NCI-H2029 (cell line): ENCODE measurements at regions not wholly inside any gene's neighbourhood (a gene's known extent, or its start where the extent isn't known, plus 50 kb on each side); places are given as distances from the start of the nearest gene placed in this dataset.
"Not testable (repeated sequence)": the region's sequence is repeated elsewhere in the genome, so short reads cannot be mapped to it uniquely, and the experiment has no call there.

Experiments
- DNase-seq: peaks from one replicate; lab custom pipeline; 2025; lab: John Stamatoyannopoulos, UW

DNA sequence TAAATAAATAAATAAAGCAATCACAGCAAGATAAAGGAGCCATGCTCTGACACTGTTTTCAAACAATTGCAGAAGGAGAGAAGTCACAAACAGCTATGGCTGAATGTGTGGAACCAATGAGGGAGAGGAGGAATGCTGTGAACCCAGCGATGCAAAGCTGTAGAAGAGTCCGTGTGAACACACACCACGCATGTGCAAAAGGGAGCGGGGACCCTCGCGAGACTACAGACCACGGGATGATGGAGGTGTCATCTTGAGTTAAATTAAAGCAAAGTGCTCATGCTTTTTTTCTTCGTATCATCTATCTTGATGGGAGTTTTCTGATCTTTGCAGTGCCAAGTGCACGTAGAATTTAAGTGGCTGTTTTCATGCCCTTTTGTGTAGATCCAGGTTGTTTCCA is 123.8 kb upstream of the CDH5 start:
- DNase-seq, result no peak

- DNase-seq, result not testable (repeated sequence)
These were observed 124.3 kb upstream of the CDH5 start for GRCh38 chr16:66242206-66242605.

DNA sequence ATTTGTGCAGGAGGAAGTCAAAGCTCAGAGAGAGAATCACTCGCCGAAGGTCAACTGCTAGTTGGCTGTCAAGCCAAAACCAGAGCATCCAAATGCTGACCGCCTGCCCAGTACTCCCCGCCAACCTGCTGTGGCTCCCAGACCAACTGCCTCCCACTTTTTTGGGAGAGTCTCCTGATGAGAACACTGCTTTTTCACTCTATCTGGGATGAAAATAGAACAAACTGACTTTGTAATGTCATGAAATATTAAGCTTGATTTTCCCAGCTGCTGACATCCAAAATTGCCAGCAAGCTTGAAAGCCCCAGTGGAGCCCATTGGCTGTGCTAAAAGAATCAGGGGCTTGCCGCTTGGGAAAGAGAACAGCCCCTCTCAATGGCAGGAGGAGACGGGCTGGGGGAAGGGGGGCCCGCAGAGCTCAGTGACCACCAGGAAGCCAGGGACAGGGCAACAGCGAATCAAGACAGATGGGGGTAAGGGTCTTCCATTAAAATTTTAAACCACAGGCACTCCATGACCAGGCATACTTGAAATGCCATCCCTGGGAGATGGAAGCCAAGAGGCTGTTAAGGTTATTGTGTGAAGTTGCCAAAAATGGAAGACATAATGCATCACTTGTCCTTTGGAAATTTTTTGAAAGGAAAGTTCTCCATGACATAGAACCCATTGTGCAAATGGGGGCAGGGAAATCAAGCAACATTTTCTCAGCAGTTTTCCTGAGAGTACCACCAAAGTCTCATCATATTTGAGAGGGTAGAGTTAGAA is 125.7 kb upstream of the CDH5 start:
- DNase-seq, result no peak

DNA sequence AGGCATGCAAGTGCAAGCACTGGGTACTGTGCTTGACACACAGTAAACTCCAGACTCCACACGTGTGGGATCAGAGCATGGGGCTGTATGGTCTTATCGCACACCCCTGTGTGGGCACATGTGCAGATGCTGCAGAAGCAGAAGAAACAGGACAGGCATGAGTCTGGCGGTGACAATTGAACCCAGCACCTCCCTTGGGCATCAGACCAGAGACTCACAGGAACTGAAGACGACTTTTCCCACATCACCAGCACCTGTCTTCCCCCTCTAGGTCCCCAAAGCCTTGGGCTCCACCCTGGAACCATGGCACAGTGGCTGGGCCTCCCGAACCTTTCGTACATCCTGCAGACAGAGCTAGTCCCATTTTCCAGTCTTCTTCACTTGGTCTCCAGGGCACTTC is 126.4 kb upstream of the CDH5 start:
- no peak for DNase-seq

GRCh38 chr16:66238696-66239095 is 127.8 kb upstream of the CDH5 start:
- no peak for DNase-seq

- no peak for DNase-seq
These were observed 130.2 kb upstream of the CDH5 start for GRCh38 chr16:66236301-66236700.

GRCh38 chr16:66231452-66232160 is 134.9 kb upstream of the CDH5 start:
- DNase-seq, result no peak

DNA sequence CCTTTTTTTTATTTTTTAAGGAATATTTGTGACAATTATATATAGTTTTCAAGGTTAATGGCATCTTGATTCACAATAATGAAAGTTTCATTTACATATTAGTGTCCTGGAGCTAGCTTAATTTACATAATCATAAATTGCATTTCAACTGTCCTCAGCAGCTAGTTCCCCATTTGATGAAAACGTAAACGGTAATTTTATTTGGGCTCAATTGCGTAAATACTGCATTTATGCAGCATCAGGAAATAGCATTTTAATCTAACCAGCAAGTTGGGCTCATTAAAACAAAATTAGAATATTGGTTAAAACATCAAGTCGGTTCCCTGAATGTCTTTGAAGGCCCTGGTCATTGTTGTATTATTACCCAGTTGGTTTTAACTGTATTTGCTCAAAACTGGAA is 136.8 kb upstream of the CDH5 start:
- DNase-seq, result no peak

DNA sequence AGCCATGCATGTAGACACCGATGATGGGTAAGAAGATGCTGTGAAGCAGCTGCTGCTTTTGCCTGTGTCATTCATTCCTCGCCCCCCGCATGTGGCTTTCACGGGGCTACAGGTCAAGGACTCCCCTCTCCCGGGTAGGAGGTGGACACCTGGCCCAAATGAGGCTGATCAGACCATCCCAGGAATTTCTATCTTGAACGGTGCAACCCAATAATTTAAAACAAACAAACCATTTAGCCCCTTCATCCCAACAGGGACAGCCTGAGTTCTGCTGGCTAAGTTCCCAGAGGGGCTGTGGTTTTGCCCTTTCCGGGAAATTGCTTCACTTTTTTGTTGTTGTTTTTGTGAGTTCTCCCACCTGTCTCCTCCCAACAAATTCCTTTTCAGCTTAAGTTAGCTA is 137.7 kb upstream of the CDH5 start:
- no peak for DNase-seq

DNA sequence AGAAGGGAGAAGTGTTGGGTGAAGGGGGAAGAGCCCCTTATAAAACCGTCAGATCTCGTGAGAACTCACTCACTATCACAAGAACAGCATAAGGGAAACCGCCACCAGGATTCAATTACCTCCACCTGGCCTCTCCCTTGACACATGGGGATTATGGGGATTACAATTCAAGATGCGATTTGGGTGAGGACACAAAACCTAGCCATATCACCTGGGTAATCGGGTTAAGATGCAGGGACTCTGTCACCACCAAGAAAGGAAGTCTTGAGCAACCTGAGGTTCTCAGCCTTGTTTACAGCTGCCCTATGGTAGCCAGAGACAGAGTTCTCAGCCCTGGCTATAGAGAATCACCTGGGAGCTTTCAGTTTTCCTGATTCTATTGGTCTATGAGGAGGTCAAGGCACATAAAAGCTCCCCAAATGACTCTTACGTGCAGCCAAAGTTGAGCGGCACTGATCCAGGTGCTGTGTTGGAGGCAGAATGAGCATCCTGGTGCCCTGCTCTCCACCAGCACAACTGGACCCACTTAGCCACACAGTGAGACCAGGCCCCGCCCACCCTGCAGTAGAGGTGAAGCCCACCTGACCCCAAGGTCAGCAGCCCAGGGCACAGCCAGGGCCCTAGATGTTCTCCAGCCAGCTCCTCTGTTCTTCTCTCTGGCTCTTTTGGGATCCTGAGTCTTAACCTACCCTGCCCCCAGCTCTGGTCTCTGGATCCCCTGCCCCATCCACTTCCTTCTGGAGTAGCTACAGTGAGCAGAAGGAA is 138.5 kb upstream of the CDH5 start:
- no peak for DNase-seq

DNA sequence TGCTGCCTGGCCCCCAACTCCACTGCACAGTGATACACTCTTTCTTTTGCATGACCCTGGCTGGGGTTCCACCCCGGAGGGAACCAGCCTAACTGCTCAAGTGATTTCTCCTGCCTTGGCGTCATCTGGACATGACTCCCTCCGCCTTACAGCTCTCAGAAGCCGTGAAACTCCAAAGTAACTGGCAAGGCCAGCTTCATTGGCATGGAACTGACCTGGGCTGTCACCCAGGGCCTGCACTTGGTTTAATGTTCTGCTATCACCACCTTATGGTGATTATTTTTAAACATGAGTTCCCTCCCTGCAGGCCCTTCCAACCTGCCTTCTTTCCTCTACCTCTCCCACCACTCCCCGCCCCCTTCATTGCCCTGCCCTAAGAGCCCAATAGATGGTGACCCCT is 139.7 kb upstream of the CDH5 start:
- DNase-seq, result no peak

DNA sequence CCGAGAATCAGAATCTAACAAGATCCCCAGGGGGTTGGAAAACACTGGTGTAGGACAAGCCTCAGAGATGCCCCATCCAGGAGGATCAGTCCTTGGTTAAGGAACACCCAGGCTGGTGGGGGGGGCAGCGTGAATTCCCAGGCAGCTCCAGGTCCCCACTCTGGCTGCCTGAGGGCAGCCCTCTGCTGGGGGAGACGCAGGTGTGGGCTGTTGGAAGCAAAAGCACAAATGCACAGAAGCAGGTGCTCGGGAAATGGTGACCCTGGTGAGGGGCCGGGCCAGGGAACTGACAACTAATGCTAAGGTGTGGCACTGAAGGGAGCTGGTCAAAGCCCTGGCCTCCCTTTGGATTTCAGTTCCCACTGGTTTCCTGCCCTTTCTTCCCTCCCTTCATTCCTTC is 140.8 kb upstream of the CDH5 start:
- DNase-seq, result no peak

DNA sequence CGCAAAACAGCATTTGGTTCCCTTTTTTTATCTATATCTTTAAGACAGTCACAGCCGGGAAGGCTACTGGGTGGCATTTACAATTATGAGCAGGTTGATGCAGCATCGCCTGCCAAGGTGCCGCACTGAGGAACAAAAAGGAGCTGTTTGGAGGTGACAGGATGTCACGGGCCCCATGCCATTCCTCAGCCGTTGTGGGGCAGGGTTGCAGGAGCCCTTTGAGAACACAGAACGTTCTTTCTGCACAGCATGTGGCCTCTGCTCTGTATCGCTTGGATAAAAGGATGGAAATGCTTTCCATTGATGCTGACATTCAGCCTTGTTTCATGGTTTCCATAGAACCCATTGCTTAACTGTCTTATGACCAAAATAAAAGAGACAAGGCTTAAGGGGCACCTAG is 141.9 kb upstream of the CDH5 start:
- DNase-seq, result no peak

- no peak for DNase-seq
These were observed 142.3 kb upstream of the CDH5 start for GRCh38 chr16:66224186-66224585.

GRCh38 chr16:66223176-66223780 is 143.2 kb upstream of the CDH5 start:
- no peak for DNase-seq

GRCh38 chr16:66222756-66223155 is 143.7 kb upstream of the CDH5 start:
- DNase-seq, result no peak

- DNase-seq, result no peak
These were observed 145.8 kb upstream of the CDH5 start for GRCh38 chr16:66220702-66221101.

- no peak for DNase-seq
These were observed 147.0 kb upstream of the CDH5 start for GRCh38 chr16:66219491-66219890.

DNA sequence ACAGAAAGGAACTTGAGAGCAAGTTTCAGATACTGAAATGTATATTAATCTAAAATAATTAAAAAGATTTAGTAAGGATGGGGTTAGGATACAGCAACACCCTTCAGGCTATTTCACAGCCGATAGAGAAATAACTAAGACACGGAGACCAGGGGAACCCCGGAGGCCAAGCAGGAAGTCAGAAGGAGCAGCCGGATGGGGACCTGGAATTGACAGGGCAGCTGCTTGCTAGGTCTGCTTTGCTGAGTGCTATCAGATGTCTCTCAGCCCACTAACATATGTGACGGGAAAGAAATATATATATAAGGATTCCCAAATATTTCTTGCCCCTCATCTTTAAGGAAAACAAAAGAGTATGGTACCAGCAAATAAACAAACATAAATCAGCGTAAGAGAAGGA is 154.1 kb upstream of the CDH5 start:
- DNase-seq, result no peak

DNA sequence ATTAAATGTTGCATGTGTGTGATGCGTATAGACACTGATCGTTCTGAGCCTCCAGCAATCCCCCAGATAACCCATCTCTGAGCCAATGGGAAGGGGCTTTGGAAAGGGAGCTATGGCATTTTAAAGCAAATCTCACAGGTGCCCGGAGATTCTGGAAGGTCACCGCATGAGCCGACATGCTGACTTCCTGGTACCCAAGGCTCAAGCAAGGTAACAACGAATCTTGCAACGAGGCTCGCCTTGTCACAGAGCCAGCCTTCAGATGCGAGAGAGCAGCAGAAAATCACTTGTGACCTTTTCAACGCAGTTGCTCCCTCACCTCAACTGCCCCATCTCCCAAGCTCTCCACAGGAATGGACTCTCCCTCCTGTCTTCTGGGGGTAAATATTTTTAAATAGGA is 154.8 kb upstream of the CDH5 start:
- DNase-seq, result no peak

- no peak for DNase-seq
These were observed 158.6 kb upstream of the CDH5 start for GRCh38 chr16:66207883-66208265.

DNA sequence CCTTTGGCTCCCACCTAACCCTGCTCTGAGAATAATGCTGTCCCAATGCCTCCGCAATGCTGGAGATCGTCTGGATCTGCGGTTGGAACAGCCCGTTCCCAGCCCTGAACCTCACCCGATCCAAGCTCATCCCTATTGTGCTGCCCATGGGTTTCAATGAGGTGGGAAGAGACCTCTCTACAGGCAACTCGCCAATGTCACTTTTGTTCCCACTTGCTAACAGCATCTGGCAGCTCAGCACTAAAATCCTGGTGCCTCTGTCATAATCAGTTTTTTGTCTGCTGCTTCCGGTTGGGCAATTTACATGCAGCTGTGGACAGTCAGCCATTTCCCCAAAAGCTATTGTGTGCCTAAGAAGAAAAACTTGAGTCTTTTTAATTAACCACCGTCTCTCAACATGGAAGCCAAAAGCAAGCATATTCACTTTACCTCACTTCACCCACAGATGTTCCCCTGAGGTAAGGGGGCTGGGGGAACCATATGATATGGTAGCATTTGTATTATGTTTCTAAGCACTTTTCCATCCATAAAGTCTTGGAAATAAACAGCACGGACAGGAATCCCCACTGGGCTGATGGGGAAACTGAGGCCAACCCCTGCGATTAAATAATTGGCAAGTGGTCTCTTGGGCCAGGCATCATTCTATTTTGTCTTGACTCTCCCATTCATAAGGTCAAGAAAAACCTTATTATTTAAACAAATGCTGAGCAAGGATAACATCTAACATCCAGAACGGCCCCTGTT is 159.2 kb upstream of the CDH5 start:
- DNase-seq, result peak; percentile 55
